GM19452 (cell line): ENCODE measurements at regions not wholly inside any gene's neighbourhood (a gene's known extent, or its start where the extent isn't known, plus 50 kb on each side); places are given as distances from the start of the nearest gene placed in this dataset.
A peak's percentile ranks its signal among the peaks of the same experiment; 100 is the strongest.
"Not testable (repeated sequence)": the region's sequence is repeated elsewhere in the genome, so short reads cannot be mapped to it uniquely, and the experiment has no call there.

Source experiments
- ATAC-seq: cut with Tn5 transposase; IDR thresholded peaks from one replicate; pipeline ENCODE4 v1.9.1; 2021; ENCODE audit not compliant: unreplicated experiment

DNA sequence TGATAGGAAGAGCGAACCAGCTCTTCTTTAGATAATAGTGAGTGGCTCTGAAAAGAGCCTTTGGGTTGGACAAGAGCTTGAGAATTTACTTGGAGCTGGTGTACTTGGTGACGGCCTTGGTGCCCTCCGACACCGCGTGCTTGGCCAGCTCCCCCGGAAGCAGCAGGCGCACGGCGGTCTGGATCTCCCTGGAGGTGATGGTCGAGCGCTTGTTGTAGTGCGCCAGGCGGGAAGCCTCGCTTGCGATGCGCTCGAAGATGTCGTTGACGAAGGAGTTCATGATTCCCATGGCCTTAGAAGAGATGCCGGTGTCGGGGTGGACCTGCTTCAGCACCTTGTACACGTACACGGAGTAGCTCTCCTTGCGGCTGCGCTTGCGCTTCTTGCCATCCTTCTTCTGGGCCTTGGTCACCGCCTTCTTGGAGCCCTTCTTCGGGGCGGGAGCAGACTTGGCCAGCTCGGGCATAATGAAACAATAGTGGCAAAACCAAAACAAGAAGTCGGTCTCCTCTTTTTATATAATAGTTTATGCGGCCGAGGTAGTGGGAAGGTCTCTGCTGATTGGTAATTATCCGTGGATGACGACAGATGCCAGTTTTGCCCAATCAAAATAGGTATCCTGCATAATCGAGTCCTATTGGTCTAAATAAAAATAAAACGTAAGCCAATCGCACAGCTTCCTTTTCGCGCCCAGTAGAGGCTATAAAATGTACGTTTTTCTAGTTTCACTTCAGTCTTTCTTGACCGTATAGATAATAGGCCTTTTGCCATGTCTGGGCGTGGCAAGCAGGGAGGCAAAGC, 104.6 kb downstream of the OR2B2 start:
- ATAC-seq, result peak; percentile 68

DNA sequence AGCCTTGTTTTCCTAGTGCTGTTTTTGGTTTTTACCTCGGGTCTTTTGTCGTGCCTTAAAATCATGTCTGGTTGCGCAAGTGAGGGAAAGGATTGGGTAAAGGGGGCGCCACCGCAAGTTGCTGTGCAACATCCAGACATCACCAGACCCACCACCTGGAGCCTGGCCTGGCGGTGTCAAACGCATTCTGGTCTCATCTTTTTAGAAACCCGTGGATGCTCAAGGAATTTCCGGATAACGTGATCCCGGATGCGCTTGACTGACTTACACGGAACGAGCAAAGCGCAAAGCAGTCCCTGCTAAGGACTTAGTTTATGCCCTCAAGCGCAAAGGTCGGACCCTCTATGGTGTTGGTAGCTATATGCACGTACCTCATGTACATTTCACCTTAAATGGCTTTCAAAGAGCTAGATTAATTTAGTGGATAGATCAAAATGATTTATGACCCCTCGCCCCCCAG, 105.2 kb downstream of the OR2B2 start:
- ATAC-seq, result no peak

DNA sequence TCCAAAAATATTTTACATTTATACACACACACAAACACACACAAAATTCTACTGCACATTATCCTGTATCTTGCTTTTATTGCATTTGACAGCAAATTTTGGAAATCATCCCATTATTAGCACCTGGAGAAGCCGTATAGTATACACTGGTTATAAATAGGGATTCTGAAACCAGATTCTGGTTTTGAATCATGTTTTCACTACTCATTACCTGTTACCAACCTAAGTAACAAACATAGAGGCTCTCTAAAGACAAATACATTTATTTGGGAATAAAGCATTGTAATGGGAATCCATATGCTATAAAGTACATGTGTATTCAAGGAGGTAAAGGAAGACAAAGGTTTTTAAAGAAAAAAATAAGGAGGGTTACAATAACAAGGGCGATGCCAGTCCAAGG, 106.8 kb downstream of the OR2B2 start:
- no peak for ATAC-seq

DNA sequence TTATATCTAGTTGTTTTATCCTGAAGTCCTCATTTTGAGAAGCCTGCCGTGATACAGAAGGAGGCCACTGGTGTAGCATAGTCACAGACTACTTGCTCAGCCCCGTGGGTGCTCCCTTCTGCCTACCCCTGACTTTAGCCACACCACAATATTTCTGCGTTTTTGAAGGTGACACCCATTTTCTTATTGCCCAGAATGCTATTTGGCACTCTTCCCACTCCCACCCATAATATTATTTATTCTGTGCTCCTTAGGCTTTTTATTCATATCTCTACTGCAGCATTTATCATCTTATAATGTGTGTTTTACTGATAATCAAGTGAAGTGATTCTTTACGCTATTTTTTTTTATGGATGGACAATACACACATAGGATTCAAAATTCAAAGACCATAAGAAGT, 107.3 kb downstream of the OR2B2 start:
- no peak for ATAC-seq

DNA sequence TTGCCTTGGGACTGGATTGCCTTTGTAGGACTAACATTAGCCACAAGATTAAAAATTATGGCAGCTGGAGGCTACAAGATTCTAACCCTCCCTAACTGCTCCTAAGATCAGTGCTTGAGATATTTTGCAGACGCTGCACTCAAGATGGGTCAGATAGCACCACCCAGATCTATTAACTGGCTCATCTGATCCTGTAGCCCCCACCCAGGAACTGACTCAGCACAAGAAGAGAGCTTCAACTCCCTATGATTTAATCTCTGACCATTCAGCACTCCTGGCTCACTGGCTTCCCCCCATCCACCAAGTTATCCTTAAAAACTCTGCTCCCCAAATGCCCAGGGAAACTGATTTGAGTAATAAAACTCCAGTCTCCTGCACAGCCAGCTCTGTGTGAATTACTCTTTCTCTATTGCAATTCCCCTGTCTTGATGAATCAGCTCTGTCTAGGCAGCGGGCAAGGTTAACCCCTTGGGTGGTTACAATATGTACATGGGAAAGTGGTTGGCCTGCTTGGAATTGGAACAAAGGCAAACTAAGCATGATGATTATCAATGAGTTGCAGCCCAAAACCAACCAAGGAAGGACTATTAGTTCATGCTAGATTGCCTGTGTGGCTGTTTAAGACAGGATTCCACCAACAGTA, 111.3 kb downstream of the OR2B2 start:
- ATAC-seq, result no peak

DNA sequence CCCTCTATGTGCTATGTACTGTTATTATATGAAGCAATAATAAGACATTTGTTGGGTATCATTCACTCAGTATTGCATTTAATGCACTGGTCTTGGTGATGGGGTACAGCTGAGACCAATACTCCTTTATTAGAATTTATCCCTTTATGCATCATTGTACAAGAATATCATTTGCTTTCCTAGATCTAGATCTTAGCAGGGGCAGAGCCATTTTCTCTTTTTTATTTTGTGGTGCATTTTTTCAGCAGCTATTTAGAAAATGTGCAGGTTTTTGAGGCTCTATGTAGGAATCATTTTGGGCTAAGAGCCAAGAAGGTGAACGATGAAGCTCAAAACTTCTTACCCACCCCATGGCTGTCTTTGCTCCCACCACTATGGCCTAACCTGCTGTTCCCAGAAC, 114.2 kb downstream of the OR2B2 start:
- ATAC-seq, result no peak

DNA sequence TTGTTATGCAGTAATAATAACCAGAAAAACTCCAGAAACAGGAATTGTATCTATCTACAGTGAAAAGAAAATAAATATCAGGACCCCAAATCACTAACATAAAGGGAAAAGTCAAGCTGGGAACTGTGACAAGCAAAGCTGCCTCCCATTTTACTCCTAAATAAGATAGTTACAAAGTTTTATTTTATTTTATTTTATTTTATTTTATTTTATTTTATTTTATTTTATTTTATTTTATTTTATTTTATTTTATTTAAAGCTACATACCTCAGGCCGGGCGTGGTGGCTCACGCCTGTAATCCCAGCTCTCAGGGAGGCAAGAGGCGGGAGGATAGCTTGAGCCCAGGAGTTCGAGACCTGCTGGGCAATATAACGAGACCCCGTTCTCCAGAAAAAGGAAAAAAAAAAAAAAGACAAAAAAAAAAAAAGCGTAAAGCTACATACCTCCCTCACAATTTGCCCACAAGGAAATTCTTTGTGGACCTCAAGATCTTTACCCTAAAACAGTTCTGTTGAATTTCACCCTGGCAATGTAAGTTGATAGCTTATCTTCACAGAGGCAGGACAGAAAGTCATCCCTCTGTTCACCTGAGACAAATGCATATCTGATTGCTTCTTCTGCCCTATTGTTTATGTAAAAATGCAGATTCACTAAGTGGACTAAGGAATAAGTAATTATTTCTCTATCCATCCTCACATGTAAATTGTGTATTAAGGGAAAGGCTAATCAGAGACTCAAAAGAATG, 115.3 kb downstream of the OR2B2 start:
- not testable (repeated sequence) for ATAC-seq

DNA sequence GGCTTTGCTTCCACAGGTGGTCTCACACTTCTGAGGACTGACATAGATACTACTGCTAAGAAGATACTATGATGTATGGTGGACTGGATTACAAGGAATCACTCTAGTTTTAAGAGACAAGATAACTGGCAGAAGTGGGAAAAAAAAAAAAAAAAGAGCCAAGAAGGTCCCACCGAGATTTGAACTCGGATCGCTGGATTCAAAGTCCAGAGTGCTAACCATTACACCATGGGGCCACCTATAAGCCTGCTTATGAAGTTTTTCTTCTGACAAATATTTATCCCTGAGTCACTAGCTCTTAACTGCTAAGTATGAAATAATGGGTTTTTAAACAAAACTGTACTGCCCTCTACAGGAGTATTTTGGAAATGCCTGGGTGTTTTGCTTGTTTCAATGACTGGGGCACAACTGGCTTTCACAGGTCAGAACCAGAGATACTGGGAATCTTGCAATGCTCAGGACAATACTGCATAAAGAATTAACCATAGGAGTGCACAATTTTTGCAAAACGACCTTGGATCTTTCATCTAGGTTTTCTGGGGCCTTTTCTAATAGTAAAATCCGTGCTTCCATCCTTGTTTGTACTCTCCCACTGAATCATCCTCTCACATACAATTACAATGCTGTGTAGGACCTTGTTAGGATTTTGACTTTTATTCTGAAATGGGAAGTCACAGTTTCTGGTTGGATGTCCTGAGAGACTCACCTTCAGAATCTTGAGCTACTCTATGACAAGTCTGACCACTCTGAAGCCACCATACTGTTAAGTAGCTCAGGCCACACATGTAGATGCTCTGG, 116.3 kb downstream of the OR2B2 start:
- ATAC-seq, result no peak

DNA sequence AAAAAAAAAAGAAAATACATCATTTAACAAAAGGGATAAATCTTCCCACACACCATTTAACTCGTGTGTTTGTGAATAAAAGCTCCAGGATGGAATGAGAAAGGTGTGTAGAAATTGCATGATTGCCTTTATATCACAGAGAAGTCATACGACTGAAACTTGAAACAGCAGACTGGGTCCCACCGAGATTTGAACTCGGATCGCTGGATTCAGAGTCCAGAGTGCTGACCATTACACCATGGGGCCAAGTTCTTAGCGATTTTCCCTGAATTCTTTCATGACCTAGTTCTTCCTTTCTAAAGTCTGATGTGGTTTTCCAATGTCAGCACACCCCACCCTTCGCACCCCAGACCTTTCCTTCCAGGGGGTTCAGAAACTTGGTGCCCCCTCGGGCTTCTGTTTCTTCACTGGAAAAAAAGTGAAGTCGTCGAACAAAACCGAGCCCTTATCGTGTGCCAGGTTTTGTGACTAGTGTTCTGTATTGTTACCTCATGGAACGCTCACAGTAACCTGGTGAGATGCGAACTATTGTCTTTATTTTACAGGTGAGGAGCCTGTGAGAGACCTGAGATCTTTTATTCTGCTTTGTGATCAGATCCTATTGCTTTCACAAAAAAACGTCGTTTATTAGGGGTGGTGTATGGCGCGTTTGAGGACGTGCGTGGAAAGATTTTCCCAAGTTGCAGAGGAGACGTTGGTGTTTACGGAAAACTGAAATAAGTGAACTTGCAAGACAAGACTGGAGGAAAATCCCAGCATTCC, 120.8 kb downstream of the OR2B2 start:
- ATAC-seq, result no peak

DNA sequence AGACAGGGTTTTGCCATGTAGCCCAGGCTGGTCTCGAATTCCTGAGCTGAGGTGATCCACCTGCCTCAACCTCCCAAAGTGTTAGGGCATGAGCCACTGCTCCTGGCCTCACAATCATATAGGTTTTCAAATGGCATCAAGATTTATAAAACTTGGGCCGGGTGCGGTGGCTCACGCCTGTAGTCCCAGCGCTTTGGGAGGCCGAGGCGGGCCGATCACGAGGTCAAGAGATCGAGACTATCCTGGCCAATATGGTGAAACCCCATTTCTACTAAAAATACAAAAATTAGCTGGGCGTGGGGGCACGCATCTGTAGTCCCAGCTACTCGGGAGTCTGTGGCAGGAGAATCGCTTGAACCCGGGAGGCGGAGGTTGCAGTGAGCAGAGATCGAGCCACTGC, 123.8 kb downstream of the OR2B2 start:
- not testable (repeated sequence) for ATAC-seq

DNA sequence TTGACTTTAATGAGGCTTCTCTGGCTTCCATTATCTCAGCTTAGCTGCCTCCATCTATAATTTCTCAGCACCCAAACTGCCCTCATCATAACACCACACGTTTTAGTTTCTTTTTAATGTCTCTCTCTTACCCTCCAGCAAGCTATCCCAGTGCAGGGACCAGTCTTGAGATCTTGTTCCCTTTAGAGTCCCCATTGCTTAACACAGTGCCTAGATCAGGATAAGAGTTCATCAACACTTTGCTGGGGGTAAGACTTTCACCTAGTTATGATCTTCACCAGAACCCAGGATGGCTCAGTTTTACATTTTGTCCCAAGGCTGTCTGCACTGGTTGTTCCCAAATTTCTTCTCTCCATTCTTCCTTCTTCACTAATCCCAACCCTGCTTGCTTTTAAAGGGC, 126.1 kb downstream of the OR2B2 start:
- ATAC-seq, result no peak

DNA sequence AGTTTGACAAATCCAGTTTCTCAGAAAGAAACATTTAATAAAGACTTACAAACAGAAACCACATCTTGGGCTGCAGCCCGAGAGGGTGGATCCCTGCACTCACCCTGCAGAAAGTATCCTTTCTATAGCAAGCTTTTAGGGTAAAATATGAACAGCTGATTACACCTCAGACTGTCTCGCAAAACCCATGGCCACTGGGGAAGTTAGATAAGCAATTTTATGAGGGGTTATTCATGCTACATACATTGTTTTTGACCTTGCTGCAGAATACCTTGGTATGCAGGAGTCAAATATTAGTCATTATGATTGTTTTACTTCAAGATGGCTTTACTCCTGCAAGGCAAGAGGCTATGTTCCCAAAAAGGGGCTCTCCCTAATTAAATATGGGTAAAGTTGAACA, 126.9 kb downstream of the OR2B2 start:
- no peak for ATAC-seq

DNA sequence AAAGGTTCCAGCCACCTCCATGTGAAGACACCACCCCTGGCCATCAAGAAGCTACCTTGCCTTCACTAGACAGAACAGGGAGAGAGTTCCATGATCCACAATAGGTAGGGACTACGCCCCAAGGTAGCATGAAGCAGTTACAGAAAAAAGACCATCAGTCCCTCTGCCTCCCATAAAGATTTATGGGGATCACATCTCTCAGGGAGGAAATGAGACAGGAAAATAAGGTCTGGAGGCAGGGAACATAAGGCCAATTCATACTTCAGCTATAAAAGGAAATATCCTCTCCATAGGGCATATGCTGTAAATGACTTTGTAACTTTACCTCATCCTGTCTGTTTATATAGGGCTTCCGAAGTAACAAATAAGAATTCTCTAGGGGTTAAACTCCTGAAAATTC, 129.4 kb downstream of the OR2B2 start:
- ATAC-seq, result no peak

DNA sequence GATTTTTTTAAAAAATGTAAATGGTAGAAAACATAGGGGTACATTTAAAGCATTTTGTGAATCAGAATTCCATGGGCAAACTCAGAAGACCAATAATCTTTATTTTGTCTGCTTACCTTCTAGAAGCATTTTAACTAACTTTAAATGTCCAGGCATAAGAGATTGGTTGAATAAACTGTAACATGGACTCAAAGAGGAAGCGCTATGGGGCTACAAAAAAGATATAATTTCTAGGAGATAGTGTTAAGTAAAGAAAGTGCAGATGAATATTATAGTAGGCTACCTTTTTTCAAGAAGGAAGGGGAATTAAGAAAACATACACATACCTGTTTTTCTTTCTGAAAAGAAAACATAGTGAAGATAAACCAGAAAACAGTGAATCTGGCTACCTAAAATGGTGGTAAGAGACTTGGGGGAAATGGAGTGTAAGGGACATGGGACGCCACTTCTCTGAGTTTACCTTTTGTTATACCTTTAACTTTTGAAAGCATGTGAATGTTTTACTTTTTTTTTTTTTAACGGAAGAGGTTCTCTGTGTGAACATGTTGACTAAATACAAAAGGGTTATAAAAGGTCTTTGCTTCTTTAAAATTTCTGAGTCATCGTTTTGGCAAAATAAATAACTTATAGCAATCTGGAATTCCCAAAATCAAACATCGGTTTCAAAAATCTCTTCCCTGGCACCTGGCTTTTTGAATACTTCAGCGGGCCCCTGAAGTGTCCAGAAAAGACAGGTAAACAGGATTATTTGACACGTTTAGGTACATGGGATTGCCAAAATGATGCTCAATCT, 133.4 kb downstream of the OR2B2 start:
- no peak for ATAC-seq

DNA sequence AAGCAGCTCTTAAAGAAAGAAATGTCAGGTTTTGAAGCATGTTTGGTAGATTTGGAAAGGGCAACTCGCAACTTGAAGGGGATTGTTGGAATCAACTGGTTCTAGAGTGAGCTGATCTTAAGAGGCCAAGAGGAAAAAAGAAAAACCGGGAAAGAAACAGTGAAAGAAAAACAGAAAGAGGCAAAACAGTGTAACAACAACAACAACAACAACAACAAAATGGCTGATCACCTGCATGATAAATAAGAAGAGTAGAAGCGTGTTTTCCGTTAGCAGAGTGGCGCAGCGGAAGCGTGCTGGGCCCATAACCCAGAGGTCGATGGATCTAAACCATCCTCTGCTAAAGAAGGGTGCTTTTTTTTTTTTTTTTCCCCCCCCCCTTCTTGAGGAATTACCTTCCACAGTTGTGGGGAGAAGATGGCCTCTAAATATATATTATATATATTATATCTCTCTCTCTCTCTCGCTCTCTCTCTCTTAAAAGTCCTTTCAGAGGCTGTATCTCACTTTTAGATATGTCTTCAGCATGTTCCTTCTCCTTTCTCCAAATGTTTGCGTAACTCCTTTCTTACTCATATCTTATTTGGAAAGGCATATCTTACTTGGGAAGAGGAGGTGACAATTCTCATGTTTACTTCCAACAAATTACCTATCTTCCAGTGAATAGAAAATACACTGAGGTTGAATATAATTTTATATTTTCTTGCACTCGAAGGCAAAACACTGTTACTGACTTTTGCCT, 134.4 kb downstream of the OR2B2 start:
- no peak for ATAC-seq

DNA sequence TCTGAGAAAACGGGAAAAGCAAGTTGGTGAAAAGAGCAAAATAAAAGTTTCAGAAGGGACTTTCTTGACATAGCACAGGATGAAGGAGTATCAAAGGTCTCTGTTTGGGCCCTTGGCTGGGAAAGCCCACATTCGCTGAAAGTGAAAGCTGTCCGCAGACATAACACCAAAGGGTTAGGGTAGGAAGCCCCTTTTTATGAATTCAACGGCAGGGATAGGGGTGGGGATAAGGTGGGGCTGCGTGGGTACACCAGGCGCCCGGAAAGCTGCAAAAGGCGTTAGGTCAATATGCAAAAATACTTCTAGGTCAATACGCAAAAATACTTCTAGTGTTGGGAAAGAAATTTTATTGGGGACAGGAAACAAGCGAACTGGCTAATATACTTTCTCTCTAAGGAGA, 135.1 kb downstream of the OR2B2 start:
- ATAC-seq, result no peak

DNA sequence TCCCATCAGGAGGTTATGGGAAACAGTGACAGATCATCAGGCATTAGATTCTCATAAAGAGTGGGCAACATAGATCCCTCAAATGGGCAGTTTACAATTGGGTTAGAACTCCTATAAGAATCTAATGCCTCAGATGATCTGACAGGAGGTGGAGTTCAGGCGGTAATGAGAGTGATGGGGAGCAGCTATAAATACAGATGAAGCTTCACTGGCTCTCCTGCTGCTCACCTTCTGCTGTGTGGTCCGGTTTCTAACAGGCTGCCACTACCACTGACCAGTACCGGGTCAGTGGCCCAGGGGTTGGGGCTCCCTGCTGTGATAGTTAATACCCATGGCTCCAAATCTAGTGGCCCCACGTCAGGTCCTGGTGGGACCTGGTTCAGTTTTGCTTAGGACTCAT, 135.7 kb downstream of the OR2B2 start:
- no peak for ATAC-seq

DNA sequence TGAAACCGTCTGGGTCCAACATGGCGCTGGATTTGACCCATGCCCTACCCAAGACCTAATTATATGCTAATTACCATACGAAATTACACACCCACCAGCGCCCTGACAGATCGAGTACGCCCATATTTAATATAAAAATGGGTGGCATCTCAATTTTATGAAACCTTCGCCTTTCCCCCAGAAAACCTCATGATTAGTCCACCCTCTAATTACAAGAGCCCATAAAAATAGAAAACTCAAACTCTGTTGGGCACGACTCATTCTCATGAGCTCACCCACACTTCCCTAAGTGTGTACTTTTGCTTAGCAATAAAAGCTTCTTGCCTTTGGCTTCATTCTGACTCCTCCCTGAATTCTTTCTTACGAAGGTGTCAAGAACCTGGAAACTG, 136.4 kb downstream of the OR2B2 start:
- ATAC-seq, result no peak
